NCI-H187 (cell line): ENCODE measurements at regions not wholly inside any gene's neighbourhood (a gene's known extent, or its start where the extent isn't known, plus 50 kb on each side); places are given as distances from the start of the nearest gene placed in this dataset.

Source experiments
- DNase-seq, 2 experiments: peaks; one replicate each; lab custom pipeline; 2025; lab: John Stamatoyannopoulos, UW

DNA sequence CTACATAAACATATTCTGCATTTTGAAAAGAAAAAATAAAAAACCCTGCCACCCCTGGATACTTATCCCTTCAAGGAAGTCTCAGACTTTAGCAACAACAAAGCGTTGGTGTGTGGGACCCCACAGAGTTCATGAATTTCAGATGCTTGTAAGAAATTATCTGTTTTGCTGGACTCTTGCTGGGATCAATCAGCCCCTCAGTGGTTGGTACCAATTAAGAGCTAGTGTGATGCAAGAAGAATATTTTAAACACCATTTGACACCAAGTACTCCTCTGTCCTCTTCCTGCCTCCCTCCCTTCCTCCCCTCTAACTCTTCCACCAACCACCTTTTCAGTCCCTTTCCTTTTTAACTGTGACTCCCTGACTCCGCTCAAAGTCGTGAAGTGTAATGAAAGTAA, 51.5 kb downstream of the SST start:
- no peak for DNase-seq

DNA sequence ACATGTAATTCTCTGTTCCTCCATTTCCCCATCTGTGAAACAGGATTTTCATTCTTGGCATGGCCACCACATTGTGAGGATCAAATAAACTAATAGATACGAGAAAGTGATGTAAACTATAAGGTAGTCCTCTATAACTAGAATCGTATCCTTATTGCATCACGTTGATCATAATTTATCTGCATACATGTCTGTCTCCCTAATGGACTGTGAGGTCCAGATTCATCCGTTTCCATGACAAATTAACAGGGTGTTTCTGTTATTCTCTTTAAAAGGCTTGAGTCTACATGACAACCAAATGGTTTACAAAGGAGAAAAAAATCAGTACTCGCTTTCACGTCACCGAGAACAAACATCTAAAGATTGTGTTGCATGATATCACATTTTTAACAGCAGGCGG, 53.0 kb downstream of the SST start:
- no peak for DNase-seq

DNA sequence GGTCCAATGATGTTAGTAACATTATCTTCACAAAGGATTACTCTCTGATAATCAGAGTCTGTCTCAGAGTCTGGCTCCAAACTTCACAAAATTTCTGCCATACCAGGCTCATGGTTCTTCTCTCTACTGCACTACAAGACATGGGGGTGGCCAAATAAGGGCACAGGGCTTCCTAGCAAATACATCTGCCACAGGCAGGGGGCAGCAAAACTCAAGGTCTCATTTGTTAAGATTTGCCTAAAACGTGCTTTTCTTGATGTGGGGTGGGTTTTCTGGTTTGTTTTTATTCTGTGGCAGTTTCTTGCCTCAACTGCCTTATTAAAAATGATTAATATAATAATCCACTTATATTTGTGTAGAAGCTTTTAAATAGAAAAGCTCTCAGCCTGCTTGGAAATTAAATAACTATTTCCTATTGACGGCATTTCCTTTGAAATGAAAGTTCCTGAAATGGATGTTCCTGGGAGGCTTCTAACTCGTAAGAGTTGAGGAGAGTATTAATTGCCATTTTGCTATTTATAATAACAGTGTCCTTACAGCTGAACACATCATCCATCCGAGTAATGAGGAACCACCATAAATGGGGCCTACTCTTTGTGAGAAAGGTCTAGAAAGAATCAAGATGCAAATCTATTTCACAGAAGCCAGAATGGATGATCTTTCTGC, 53.8 kb downstream of the SST start:
- peak in 1 of 2 experiments; percentile 40 for DNase-seq

DNA sequence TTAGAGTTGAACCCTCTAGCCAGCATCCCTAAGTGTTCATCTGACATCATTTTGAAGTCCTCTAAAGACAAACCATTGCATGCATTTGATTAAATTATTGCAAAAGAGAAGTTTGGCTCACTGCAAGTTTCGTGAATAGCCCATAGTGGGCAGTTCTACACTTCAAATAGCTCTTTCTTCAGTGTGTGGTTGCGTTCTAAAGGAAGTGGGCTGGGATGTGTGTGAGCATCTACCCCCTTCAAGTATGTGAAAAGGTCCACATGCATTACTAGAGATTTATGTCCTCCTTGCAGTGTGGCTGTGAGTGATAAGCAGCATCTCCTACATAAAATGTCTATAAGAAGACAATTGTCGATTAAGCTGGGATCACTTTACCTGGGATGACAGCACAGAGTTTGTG, 54.6 kb downstream of the SST start:
- no peak for DNase-seq

DNA sequence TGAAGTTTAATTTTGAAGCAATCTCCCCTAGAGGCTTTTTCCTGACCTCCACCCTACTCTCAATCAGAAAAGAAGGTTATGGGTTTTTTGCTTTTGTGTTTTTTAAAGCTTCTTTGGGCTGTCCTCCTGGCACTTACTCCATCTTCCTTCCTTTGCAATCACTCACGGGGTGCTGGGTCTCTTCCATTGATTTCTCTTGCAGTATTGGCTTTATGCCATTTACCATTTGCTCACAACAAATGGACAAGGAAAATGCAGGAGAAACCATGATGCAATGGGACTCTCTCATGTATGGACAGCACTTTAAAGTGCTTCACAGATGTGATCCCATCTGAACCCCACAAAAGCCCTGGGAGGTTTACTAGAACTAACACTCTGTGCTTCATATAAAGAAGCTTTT, 57.5 kb downstream of the SST start:
- no peak for DNase-seq

DNA sequence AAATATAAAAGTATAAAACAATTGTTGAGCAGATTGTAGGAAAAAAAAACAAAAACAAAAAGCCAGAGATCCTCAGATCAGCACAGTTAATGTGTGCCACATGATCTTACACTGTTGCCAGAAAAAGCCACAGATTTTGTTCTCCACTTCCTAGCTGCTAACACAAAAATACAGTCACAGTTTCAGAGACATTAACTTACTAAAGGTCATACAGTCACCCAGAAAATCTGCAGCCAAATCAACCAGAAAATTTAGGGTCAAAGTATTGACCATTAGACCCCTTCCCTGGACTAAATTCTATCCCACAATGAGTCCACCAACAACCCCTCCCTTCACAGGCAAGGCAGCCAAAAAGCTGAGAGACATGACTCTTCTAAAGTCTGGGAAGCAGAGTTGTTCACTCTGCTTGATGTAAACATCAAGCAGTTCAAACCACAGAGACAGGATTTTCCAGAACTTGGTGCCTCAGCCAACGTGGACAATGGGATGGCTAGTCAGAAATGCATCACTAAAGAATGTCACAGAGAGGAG, 59.1 kb downstream of the SST start:
- DNase-seq, result no peak

DNA sequence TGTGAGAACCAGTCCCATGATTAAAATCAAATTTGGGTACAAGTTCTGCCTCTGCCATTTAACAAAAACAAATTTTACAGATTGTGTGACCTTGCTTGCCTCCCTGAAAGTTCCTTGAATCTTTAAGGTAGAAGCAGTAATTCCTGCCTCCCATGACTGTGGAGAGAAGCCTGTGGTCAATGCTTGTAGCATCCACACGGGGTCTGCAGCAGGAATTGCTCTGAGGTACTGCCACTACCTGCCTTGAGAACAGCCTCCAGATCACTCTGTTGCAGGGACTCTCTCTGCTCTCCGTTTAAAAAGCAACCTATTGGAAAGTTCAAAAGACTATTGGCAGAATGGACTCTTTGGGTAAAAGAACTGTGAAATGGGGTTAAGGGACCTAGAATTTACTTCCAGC, 75.9 kb downstream of the SST start:
- no peak for DNase-seq

DNA sequence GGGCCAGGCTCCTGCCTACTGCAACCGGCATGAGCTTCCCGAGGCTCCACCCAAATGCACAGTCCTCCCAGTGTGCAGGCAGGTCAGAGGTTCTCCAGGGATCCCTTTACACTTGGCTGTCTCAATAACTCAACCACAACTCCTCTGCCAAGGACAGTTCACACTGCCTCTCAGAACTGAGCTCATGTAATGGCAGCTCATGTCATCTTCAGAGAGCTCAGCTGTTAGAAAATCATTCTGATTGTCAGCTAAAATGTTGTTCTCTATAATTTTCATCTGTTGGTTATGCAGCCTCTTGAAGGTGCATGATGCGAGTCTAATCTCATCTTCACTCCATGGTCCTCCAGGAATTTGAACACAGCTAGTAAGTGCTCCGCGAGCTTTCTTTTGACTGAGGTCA, 76.7 kb downstream of the SST start:
- DNase-seq, result no peak

DNA sequence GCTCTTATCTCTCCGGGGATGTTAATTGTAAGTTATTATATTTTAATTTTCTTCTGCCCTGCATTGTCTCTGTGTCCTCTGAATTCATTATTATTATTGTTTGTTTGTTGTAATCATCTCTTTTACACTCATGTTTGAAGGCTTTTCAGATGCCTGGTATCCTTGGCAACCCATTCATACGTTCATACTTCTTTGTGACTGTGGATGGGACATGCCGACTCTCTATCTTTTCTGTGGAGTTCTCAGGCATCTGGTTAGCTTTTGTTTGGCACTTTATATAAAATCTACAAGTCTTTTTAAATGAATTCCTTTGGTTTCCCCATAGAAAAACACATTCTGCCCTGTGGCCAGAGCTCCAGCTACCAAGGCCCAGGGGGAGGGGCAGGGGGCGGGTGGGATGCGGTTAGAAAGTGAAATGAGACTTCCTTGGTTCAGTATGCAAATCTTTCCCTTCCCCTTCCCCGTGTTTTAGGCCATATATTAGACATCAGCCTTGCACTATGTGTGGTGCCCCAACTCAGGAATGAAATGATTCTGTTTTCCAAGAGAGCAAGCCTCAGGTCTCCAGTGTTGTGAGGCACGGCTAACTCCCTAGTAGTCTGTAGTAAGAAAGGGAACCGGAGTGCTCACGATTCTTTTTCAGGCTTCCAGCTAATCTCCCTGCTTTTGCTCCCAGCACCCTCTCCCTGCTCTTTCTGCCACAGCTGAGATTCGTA, 79.2 kb downstream of the SST start:
- no peak for DNase-seq

DNA sequence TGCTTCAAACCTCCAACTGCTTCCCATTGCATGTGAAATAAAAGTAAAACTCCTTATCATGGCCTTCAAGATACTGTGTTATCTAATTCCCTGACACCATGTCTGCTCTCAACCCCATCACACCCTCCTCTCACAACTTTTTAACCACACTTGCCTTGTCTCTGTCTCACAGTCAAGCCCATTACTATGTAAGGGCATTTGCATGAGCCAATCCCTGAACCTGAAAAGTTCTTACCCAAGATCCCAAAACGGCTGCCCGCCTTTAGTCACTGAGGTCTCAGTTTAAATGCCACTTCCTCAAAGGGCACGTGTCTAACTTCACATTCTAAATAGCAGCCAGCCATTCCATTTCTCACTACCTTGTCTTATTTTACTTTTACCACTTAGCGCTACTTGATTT, 83.1 kb downstream of the SST start:
- DNase-seq, result no peak

DNA sequence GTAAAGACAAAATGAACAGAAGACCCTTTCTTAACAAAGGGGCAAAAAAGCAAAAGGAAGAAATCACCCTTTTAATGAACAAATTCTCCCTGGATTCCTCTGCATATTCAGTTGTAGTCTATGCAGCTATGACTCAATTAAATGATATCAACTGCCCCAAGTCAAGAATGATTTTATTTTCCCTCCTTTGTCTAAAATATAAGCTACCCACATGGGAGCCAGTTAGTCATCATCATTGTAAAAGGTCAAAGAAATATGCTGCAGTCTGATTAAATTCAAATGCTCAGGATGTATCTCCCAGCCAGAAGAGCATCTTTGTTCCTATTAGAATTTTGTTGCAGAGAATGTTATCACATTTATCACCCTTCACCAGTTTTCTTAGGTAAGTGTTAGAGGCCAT, 84.0 kb downstream of the SST start:
- DNase-seq, result no peak

DNA sequence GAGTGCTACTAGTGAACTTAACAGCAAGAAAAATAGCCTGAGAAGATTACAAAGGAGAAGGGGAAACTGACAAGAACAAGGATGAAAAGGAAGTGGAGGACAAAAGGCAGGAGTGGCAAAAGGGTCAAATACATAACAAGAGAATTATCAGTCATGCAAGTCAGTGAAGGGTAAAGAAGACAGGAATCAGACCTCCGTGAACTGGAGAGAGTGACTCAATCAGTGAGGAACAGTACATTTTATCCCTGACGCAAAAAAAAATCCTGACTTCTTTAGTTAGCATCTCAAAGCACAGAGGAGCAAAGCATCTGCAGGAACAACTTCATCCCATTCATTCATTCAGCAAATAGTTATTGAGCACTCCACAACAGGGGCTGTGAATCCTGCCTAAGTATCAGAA, 97.8 kb downstream of the SST start:
- DNase-seq, result no peak

DNA sequence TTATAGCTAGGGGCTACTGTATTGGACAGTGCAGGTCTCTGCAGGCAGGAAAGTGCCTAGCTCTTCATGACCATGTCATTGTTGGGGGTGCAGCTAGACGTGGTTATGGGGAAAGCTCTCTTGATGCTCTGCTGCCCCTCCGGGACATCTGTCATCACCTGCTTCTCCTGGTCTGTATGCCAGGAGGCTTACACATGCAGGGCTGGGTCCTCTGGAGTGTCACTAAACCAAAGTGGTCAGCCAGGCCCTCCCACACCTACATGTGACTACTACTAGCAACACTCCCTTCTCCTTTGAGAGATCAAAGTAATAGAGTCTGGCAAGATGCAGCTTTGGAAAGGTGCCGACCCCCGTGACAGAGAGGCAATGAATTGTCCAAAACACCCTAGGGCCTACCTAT, 98.5 kb downstream of the SST start:
- no peak for DNase-seq

DNA sequence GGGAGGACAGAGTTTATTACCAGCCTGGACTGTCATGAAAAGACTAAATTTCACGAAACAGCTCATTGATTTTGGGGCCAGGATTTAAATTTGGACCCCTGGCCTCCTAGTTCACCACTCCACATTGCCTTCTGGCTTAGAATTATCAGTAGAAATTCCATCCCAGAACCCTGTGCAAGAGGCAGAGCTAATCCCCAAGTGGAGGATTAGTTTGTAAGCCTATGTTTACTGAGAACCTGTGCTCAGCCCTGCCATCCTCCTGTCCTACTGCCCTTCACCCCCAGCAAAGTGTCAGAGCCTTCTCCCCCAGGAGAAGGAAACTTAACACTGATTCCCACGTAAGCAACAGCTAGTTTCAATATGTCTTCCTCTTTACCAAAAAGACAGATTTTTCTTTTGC, 99.4 kb downstream of the SST start:
- no peak for DNase-seq

DNA sequence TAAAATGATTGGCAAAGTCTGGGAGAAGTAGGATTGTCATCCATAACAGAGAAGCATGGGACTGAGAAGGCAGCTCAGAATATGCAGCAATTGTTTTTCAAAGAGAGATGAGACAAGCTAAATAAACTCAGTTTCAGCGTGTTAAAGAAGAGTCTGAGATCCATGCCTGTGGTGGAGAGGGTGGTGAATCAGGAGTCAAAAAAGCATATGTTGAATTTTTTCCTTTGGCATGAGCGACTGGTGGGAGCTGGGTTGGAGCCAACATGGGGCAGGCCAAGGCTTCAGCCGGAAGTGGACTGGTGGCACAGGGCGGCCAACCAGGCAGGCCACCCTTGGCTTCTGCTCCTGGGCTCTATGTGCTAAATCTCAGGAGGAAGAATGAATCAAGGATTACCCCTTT, 102.0 kb downstream of the SST start:
- DNase-seq, result no peak

DNA sequence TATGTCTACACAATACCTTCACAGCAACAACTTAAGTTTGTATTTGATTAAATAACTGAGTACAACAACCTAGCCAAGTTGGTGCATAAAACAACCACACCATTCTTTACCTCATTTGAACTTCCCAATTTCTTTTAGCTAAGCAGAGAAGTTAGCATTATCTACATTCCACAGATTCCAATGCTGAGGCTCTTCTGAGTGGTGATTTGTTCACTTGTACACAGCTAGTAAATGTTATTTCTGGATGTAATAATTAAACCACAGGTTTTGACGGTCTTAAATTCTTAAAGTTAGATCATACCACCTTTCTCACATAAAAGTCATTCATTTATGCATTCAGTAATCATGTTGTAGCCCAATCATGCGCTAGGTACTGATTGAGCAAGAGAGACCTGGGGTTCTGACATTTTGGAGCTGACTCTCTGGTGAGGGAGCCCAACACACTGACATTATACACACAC, 102.5 kb downstream of the SST start:
- no peak for DNase-seq

DNA sequence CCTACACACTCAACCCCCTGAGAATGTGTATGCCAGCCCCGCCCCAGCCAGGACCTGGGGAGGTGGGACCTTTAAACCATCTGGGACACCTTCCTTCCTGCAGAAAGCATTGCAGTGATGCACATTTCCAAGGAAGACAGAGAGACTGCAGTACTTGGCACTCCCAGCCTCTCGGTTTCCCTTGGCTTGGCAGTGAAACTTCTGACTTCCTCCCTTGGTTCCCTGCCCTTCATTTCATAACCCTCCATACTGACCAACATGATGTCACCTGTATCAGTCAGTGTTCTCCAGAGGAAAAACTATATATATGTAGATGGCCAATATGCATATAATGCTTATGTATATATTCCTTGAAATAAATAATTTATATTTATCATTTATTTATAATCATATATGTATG, 103.2 kb downstream of the SST start:
- no peak for DNase-seq

DNA sequence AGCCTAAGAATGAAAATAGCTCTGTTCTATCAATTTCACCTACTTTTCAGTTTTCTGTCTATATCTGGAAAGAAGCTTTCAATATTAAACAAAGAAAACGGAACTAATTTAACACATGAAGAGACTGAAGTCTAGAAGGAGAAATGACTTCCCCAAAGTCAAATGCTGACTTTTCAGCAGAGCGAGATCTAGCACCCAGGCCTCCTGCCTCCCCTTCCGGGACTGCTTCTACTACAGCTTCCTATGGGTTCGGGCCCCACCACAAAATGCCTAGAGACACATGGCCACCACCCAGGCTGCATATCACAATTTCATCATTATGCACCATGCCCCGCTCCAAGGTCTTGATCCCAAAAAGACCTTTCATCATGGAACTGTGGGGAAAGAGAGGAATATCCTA, 104.5 kb downstream of the SST start:
- DNase-seq, result no peak

DNA sequence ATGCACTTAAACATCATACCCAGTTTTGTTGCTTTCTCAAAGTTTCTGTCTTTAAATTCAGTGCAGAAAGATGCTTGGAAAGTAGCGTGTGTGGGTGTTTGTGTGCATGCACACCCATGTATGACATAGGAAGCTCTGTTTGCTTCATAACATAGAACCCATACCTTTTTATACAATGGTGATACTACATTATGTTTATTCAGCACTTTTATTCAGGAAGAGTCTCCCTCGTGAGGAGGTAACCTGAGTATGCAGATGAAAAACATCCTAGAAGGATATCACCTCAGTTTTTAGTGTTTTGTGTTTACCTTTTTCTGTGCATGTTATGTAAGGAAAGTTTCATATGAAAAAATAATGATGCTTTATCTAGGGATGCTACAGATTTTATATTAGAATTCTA, 111.2 kb downstream of the SST start:
- no peak for DNase-seq

DNA sequence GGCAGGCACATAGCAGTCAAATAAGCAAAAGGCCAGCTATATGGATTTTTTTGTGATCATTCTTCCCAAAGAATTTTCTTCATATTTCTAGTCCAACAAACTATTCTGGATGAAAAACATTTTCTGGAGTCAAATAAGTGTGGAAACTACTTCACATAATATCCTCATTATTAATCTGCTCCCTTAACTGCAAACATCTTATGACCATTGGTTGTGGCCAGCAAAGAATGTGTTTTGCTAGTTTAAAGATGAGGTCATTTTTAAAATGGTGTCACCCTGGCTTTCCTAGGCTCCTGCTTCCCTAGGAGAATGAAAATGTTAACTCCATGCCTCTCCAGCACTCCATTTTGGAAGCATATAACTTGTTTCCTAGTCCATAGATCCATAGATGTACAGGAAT, 118.8 kb downstream of the SST start:
- DNase-seq, result no peak

DNA sequence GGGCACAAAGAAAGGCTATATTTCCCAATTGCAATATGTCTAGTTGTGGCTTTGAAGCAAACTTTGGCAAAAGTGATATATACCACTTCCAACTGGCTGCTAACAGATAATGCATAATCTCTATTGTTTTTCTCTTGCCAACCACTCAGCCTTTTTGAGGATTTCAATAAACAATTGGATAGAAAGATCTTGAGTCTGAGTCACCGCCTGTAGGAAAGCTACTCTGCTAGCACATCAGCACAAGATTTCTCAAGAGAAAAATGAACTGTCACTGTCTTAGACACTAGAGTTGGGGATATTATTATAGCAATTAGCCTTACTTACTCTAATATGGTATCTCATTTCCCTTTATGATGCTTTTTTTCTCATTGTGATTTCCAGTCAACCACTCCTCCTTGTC, 119.7 kb downstream of the SST start:
- DNase-seq, result no peak

DNA sequence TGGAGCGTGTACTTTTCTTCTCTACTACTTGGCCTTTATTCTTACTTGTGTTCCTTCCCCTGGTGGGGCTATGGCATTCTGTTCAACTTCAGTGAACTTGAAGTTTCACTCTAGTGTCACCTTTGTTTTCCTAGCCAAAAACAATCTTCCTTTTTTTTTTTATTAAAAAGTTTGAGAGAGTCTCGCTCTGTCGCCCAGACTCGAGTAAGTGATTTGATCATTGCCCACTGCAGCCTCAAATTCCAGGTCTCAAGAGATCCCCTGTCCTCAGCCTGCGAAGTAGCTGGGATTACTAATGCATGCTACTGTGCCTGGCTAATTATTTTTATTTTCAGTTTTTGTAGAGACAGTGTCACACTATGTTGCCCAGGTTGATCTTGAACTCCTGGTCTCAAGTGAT, 124.8 kb downstream of the SST start:
- no peak for DNase-seq

DNA sequence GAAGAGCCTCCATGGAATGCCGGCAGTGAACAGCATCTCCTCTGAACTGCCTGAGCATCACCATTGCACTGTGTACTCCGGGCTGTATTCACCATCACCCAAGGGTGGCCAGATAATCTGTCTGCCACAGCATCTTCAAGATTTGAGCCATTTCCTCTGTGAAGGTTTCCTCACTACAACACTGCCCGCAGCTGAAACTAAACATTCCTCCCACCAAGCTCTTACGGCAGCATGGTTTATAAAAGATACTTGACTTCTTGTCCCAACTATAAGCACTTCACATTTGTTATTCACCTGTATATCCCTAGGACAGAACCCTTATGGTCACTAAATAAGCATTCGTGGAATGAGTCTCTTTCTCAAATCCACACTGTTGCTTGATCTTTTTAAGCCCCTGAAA, 125.9 kb downstream of the SST start:
- DNase-seq, result no peak

DNA sequence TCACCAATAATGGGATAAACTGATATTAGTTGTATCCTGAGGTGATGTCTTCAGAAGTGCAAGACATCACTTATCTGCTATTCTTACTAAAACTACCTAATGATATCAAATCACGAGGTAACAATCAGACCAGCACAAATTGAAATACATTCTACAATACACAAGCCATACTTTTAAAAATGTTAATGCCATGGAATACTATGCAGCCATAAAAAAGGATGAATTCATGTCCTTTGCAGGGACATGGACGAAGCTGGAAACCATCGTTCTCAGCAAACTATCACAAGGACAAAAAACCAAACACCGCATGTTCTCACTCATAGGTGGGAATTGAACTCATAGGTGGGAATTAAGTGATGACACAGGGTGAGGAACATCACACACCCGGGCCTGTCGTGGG, 129.3 kb downstream of the SST start:
- no peak for DNase-seq
